ENCODE measurements at regions not wholly inside any gene's neighbourhood (a gene's known extent, or its start where the extent isn't known, plus 50 kb on each side); places are given as distances from the start of the nearest gene placed in this dataset.
"Not testable (repeated sequence)": the region's sequence is repeated elsewhere in the genome, so short reads cannot be mapped to it uniquely, and the experiment has no call there.

- no peak overlapping the region for H3K4me3 ChIP-seq (ENCODE audit: low read depth, low read length)
- DNase-seq (ENCODE audit: low read depth), result no peak
- no peak for TF ChIP-seq CTCF (IDR thresholded peaks at IDR 0.05; ENCODE audit: low read depth, low read length, missing control alignments)
- in situ Hi-C loops (cut with HindIII; ENCODE audit: low sequenced_read_pairs), result no loop called here
Measured at GRCh38 chr17:13154930-13155329, 137.1 kb upstream of the ELAC2 start.

DNA sequence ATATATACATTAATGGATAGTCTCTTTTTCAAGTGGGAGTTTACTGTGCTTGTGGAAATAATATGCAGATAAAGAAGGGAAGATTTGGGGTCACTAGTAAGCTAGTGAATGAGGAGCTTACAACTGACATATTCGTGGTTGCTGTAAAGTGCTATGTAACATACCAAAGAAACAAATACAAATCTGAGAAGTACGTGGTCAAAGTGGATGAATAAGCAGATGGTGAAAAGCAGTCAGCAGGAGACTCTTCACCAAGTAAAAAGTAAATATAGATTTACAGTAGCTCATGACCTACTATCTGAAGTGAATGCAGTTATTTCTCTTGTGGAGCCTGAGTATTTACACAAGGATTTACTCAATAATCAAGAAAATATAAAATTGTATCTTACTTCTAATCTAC lies 136.6 kb upstream of the ELAC2 start:
- in situ Hi-C loops (cut with HindIII; ENCODE audit: low sequenced_read_pairs), result no loop called here
- DNase-seq (ENCODE audit: low read depth), result no peak
- H3K4me3 ChIP-seq (ENCODE audit: low read depth, low read length), result no peak overlapping the region
- no peak for TF ChIP-seq CTCF (IDR thresholded peaks at IDR 0.05; ENCODE audit: low read depth, low read length, missing control alignments)

- H3K4me3 ChIP-seq (ENCODE audit: low read depth, low read length), result no peak overlapping the region
- in situ Hi-C loops (cut with HindIII; ENCODE audit: low sequenced_read_pairs), result no loop called here
- TF ChIP-seq CTCF (IDR thresholded peaks at IDR 0.05; ENCODE audit: low read depth, low read length, missing control alignments), result no peak
- no peak for DNase-seq (ENCODE audit: low read depth)
Measured at GRCh38 chr17:13153036-13153435, 135.2 kb upstream of the ELAC2 start.

GRCh38 chr17:13152501-13152900 lies 134.7 kb upstream of the ELAC2 start:
- in situ Hi-C loops (cut with HindIII; ENCODE audit: low sequenced_read_pairs), result no loop called here
- DNase-seq (ENCODE audit: low read depth), result no peak
- no peak overlapping the region for H3K4me3 ChIP-seq (ENCODE audit: low read depth, low read length)
- no peak for TF ChIP-seq CTCF (IDR thresholded peaks at IDR 0.05; ENCODE audit: low read depth, low read length, missing control alignments)

DNA sequence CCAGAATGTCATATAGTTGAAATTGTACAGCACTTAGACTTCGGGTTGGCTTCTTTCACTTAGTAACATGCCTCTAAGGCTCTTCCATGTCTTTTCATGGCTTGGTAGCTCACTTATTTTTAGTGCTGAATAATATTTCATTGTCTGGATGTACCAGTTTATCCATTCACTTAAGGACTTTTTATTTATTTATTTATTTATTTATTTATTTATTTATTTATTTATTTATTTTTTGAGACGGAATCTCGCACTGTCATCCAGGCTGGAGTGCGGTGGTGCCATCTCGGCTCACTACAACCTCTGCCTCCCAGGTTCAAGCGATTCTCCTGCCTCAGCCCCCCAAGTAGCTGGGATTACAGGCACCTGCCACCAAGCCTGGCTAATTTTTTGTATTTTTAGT lies 132.9 kb upstream of the ELAC2 start:
- DNase-seq (ENCODE audit: low read depth); in situ Hi-C loops (cut with HindIII; ENCODE audit: low sequenced_read_pairs); H3K4me3 ChIP-seq (ENCODE audit: low read depth, low read length): not testable (repeated sequence)

DNA sequence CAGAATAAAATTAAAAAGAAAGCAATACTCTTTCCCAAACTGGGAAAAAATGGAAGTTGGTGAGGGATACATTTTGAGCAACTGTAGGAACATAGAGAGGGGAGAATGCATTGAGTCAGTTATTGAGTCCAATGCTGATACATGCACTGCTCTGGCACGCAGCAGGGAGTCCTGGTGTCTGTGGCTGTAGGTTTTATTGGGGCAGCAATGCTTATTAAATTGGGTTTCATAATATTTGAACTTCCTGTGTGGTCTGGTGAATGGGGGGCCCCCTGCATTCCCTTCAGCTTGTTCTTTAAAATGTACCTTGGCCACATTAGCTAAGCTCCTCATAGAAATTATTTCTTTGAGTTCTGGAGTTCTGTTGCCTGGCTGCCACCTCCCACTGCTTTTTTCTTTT lies 125.2 kb upstream of the ELAC2 start:
- in situ Hi-C loops (cut with HindIII; ENCODE audit: low sequenced_read_pairs), result no loop called here
- DNase-seq (ENCODE audit: low read depth), result no peak
- TF ChIP-seq CTCF (IDR thresholded peaks at IDR 0.05; ENCODE audit: low read depth, low read length, missing control alignments), result no peak
- no peak overlapping the region for H3K4me3 ChIP-seq (ENCODE audit: low read depth, low read length)

GRCh38 chr17:13140750-13141149 lies 122.9 kb upstream of the ELAC2 start:
- no peak overlapping the region for H3K4me3 ChIP-seq (ENCODE audit: low read depth, low read length)
- no peak for DNase-seq (ENCODE audit: low read depth)
- TF ChIP-seq CTCF (IDR thresholded peaks at IDR 0.05; ENCODE audit: low read depth, low read length, missing control alignments), result no peak
- in situ Hi-C loops (cut with HindIII; ENCODE audit: low sequenced_read_pairs), result no loop called here

Measured in astrocyte of the cerebellum (primary cell).